GM21619 (cell line): ENCODE measurements at regions not wholly inside any gene's neighbourhood (a gene's known extent, or its start where the extent isn't known, plus 50 kb on each side); places are given as distances from the start of the nearest gene placed in this dataset.
"Not testable (repeated sequence)": the region's sequence is repeated elsewhere in the genome, so short reads cannot be mapped to it uniquely, and the experiment has no call there.

ENCODE experiments used
- ATAC-seq: cut with Tn5 transposase; IDR thresholded peaks from one replicate; pipeline ENCODE4 v1.9.1; 2021; ENCODE audit not compliant: unreplicated experiment

GRCh38 chr3:174336784-174337183, 522.4 kb upstream of the NAALADL2 start:
- no peak for ATAC-seq

GRCh38 chr3:174337227-174337626, 521.9 kb upstream of the NAALADL2 start:
- no peak for ATAC-seq

- ATAC-seq: no peak
Measured at GRCh38 chr3:174340624-174341587, 518.2 kb upstream of the NAALADL2 start.

DNA sequence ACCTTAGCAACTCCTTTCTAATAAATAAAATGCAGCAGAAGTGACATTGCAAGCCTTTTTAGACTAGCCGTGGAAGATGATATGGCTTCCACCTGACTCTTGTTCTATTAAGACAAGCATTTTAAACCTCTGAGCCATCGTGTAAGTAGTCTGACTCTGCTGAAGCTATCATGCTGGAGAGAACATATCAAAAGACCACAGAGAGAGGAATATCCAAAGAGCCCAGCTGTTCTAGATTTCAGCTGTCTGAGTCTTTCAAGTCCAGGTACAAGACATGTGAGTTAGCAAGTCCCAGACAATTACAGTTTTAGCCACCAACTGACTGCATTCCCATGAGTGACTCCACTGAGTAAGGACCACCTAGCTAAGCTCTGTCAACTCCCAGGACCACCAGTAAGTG, 517.0 kb upstream of the NAALADL2 start:
- no peak for ATAC-seq

GRCh38 chr3:174342941-174343501, 516.1 kb upstream of the NAALADL2 start:
- ATAC-seq: no peak

- no peak for ATAC-seq
Measured at GRCh38 chr3:174346141-174346540, 513.0 kb upstream of the NAALADL2 start.

- no peak for ATAC-seq
Measured at GRCh38 chr3:174346571-174346970, 512.6 kb upstream of the NAALADL2 start.

DNA sequence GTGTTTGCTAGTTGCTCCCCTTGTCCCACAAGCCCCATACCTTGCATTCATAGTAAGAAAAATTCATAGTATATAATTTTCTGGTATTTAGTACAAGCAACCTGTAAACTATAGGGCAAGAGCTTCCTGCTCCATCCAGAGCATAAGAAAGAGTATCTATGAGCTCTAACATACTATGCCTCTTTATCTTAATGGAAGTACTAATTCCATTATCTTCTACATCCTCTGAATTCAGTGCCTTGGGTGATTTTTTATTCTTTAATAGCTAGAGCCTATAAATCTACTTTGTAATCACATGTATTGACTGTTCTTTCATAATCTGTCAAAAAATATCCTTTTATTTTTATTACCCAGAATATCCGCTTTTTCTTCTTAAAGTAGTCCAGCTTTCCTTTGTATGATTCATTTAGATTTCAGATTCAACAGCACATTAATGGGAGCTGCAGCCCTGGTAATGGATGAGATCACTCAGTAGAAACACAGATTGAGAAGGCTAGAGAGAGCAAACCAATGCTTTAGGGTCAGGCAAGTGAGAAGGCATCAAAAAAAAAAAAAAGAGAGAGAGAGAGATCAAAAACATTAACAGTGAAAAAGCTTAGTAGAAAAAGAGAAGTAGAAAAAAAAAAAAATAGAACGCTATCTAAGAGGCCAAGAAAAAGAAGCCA, 511.5 kb upstream of the NAALADL2 start:
- no peak for ATAC-seq

DNA sequence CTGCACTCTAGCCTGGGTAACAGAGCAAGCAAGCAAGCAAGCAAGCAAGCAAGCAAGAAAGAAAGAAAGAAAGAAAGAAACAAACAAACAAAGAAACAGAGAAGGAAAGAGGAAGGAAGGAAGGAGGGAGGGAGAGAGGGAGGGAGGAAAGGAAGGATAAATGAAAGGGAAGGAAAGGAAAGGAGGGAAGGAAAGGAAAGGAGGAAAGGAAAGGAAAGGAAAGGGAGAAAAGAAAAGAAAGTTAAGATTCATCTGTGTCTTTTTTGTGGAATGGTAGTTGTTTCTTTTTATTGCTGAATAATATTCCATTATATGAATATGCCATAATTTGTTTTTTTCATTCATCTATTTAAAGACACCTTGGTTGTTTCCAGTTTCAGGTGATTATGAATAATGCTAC, 506.9 kb upstream of the NAALADL2 start:
- ATAC-seq: no peak

DNA sequence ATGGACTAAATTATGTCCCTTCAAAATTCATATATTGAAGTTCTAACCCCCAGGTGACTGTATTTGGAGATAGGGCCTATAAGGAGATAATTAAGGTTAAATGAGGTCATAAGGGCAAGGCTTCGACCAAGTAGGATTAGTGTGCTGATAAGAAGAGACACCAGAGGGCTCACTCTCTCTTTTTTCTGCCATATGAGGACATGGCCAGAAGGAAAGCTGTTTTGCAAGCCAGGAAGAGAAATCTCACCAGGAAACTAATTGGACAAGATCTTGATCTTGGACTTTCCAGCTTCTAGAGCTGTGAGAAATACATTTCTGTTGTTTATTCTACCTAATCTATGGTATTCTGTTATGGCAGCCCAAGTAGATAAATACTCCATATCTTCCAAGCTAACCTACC, 503.6 kb upstream of the NAALADL2 start:
- no peak for ATAC-seq

DNA sequence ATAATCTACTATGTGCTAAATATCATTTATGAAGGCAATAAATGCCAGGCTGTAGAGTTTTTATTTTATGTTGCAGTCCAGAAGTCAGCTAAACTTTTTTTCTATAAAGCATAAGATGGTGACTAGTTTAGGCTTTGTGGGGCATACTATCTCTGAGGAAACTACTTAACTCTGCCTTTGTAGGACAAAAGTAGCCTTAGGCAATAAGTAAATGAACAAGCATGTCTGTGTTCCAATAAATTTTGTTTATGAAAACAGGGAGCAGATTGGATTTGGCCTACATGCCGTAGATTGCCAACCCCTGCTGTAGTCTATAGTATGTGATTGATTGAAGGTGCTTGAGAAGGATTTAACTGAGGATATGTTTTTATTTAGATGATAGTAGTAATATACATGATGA, 502.5 kb upstream of the NAALADL2 start:
- ATAC-seq: no peak

GRCh38 chr3:174358252-174358651, 500.9 kb upstream of the NAALADL2 start:
- no peak for ATAC-seq

DNA sequence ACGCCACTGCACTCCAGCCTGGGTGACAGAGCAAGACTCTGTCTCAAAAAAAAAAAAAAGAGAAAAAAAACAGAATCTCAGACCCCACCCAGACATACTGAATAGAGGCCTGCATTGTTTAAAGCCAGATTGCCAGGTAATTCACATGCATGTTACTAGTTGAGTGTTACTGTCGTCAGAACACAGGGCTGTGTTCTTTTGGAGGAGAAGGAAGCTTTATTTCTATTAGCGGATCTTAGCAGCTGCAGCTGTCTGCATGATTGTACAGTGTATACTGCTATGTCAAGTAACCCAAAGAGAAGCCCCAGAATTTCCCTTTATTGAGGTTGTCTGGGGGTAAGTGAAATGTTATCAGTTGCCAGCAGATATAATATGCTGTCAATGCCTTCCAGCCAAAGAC, 496.6 kb upstream of the NAALADL2 start:
- no peak for ATAC-seq

DNA sequence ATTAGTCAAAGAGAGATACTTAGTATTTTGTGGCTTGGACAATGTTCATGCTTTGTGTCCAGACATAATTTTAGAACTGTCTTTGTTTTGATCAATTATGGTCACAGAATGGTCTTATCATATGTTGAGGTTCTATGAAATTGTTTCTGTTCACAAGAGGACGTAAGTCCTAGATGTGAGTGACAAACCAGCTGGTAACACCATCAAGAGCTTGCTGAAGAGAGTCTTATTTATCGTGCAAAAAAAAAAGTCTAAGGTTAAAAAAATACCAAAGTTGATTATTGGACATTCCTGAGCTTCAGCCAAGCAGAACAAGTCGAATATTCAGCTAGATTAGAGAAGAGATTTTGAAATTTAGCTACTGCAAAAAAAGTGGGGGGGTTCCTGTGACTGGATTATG, 495.9 kb upstream of the NAALADL2 start:
- ATAC-seq: no peak

GRCh38 chr3:174365796-174366195, 493.3 kb upstream of the NAALADL2 start:
- ATAC-seq: no peak

GRCh38 chr3:174366904-174367303, 492.2 kb upstream of the NAALADL2 start:
- ATAC-seq: not testable (repeated sequence)

DNA sequence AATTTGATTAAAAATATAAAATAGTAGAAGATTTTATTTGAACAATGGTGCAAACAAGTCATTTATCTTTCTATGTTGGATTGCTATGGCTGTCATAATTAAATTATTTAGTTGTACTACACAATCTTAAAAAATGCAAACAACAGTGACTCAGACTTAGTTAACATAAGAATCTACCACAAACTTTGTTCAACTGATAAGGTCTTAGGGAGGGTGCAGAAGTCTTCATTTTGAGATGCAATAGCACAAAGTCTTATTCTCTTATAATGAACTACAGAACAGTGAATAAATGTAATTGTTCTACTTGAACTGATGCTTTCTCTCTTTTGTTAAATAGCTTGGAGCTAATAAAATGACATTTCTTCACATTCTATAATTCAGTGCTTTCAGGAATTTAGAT, 482.8 kb upstream of the NAALADL2 start:
- ATAC-seq: no peak

GRCh38 chr3:174377096-174377495, 482.0 kb upstream of the NAALADL2 start:
- no peak for ATAC-seq

- no peak for ATAC-seq
Measured at GRCh38 chr3:174377684-174378083, 481.4 kb upstream of the NAALADL2 start.

DNA sequence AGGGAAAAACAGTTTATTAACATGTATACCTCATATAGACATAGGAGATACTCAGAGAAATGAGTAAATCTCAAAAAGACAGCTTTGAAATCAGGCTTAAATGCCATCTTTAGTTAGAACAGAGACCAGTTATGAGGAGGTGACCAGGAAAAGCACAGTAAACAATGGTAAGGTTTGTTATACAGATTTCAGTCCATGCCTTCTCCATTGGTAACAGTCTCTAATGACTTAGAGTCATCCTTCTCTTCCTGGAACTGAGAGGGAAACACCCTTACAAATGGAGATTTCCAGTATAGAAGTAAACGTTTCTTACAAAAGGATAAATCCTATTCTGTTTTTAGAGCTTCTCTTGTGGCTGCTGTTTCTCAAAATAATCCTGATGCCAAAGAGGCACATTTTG, 476.3 kb upstream of the NAALADL2 start:
- ATAC-seq: no peak

DNA sequence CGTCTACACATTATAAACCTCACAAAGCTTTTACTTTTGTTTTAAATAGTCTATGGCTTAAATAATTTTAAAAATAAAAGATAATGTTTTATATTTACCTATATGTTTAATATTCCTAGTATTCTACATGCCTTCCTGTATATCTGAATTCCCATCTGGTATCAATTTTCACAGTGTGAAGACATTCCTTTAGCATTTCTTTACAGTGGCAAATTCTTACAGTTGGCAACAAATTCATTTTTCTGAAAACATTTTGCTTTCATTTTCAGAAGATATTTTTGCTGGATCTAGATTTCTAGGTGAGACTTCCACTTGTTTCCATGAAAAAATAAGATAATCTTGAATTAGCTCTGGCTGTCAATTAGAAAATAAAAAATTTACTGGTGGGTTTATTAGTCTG, 471.4 kb upstream of the NAALADL2 start:
- no peak for ATAC-seq

- no peak for ATAC-seq
Measured at GRCh38 chr3:174397848-174398247, 461.3 kb upstream of the NAALADL2 start.
